ENCODE measurements at regions not wholly inside any gene's neighbourhood (a gene's known extent, or its start where the extent isn't known, plus 50 kb on each side); places are given as distances from the start of the nearest gene placed in this dataset.
"Not testable (repeated sequence)": the region's sequence is repeated elsewhere in the genome, so short reads cannot be mapped to it uniquely, and the experiment has no call there.

DNA sequence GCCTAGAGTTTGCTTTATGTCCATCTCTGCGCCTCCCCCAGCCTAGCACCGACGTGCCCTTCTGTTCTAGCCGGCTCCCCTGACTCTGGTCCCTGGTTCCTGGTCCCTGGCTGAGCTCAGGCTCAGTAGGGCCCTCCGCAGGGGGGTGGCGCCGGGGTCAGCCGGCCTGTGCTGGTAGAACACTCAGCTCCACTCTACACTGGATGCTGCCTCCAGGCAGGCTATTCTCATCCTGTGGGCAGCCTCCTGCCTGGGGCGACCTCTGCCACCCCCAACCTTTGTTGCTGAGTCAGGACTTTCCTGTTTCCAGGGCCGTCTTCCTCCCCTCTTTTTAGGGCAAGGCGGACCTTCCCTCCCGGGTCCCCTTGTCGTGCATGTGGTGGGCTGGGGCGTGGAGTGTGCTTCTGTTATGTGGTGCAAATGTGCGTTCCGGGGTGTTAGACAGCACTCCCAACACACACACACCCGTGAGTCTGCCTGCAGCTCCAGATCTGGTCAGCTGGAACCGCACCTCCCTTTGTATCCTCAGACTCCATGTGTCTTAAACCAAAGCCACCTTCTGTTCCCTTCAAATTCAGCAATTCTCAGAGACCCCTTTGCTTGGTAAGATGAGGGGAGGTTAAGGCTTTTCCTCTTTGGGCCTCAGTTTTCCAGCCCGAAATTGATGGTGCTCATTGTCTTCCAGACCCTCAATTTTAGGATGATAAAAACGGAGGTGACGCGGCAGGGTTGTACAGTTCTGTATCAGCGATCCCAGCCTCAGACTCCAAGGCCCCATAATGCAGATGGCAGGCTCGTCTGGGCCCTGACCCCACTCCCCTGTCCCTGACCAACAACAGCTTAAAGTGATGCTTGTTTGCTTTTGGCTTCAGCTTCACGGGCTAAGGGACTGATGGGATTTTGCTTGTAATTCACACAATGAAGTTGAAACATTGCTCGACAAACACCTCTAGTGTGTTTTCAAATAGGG, 1327.9 kb downstream of the BRD1 start:
- no peak for DNase-seq

DNA sequence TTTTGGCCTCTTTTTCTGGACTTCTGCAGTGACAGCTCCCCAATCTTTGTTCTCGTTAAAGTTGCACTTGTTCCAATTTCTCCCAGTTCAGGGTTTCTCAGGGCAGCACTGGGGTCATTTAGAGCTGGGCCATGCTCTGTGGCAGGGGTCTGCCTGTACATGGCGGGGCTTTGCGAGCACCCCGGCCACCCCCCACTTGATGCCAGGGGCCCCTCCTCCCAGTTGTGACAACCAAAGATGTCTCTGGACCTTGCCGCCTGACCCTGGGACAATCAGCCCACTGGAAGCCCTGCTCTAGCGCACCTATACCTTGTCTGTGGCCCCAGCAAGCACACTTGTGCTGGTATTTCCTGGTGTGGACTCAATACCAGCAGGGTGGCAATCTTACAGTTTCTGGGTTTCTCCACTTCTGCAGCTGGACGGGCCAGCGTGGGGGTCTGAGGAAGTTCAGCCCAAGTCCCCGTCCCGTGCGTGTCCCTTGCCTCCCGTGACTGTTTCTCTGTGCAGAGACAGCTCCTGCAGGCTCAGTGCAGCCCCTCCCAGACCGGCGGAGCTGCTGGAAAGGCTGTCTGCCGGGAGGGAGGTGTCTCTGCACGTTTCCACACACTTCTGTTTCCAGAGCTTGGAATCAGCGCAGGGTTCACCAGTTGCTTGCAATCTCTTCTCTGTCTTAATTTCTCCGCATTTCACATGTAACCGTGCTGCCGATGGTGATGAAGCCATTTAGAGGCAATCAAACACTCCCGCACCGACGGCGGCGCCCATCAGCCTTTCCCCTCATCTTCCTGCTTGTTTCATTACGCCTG, 1328.9 kb downstream of the BRD1 start:
- DNase-seq, result no peak

DNA sequence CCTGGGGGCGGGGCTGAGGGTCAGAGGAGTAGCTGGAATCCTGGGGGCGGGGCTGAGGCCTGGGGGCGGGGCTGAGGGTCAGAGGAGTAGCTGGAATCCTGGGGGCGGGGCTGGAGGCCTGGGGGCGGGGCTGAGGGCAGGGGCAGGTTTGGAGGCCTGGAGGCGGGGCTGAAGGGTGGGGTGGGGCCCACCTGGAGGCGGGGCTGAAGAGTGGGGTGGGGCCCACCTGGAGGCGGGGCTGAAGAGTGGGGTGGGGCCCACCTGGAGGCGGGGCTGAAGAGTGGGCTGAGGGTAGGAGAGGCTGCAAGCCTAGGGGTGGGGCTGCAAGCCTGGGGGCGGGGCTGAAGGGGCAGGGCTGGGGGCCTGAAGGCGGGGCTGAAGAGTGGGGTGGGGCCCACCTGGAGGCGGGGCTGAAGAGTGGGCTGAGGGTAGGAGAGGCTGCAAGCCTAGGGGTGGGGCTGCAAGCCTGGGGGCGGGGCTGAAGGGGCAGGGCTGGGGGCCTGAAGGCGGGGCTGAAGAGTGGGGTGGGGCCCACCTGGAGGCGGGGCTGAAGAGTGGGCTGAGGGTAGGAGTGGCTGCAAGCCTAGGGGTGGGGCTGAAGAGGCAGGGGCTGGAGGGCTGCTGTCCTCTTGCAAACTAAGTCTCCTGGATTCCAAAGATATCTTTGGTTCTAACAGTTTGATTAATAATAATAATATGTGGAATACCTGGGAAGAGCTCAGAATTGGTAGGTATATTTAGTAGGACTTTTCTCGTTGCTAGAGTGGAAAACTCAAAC, 1329.7 kb downstream of the BRD1 start:
- DNase-seq, result not testable (repeated sequence)

DNA sequence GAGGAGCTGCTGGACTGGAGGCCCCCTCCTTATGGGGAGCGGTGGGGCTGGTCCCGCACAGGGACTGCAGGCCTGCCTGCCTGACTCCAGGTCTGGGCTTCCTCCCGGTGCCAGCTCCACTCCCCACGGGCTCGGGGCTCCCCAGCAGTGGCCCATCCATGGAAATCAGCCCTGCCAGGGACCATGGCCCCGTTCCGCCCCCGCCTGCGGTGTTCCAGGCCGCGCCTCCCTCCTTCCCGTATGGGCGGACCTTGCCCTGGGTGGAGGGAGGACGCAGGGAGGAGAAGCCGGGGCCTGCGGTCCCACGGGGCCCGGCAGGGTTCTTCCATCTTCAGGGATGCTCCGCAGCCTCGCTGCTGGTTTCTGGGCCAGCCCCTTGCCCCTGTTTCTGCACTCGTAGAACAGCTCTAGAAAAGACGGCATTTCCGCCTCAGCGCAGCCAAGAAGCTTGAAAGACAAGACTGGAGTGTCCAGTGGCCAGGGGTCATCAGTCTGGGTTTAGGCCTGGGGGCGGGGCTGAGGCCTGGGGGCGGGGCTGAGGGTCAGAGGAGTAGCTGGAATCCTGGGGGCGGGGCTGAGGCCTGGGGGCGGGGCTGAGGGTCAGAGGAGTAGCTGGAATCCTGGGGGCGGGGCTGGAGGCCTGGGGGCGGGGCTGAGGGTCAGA, 1330.6 kb downstream of the BRD1 start:
- DNase-seq, result no peak

DNA sequence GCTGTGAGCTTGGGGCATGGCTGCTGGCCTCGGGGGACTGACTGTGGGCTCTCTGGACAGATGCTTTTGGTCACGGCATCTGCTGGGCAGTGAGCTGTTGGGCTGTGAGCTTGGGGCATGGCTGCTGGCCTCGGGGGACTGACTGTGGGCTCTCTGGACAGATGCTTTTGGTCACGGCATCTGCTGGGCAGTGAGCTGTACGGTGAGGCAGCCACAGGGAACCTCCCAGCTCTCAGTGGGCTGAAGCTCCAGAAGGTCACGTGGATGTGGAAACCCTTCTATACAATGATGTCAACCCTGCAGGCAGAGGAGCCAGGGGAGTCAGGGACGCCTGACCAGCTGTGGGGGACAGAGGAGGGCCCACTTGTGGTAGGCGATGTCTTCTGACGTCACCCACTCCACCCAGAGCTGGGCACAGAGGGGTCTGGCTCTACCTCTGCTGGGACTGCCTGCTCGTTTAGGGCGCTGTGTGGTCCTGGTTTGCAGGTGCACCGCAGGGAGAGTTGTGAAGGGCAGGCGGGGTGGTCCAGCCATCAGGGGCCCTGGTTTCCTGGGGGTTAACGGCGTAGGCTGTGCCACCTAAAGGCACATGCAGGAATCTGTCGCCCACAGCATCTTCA, 1331.3 kb downstream of the BRD1 start:
- DNase-seq, result no peak

DNA sequence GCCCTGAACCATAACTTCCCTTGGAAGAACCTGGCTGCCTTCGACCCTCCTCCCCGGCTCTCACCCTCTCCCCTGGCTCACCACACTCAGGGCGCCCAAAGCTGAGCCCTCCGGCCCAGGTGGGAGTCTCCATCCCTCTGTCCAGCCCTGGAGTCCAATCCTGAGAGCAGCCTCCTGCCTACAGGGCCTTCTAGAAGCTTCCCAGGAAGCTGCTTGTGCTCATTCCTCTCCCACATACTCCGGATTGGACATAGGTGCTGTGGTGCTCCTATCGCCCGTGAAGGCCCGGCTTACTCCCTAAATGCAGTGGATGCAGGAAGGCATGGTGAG, 1332.0 kb downstream of the BRD1 start:
- DNase-seq, result no peak

DNA sequence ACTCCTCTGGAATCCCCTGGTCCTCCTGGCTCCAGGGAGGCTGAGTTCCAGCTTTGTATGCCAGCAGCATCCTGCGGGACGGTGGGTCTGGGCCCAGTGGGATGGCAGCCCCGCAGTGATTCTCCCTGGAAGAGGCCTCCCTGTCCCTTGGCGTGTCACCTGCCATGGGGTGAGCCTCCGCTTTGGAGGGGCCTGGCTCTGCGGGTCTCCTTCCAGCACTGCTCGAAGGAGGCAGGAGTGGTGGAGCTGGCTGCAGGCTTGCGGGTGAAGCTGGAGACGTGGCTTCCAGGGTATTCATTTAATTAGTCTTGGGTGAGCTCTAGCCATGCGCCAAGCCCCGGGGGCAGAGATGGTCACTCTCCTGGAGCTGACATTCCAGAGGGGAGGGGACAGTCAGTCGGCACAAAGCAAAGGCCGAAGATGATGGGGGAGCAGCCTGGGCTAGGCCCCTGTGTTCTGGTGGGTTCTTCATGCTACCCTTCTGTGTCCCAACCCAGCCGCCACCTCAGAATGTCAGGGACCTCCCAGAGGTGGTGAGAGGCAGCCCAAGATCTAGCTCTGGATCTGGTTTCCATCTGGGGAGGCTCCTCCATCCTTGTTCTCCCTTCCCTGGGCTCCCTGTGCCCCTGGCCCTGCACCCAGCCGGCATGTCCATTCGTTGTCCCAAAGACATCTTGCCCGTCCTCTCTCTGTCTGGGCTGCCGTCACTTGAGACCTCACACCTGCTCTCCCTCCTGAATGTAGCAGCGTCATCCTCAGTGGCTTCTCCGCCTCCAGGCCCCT, 1332.5 kb downstream of the BRD1 start:
- no peak for DNase-seq

DNA sequence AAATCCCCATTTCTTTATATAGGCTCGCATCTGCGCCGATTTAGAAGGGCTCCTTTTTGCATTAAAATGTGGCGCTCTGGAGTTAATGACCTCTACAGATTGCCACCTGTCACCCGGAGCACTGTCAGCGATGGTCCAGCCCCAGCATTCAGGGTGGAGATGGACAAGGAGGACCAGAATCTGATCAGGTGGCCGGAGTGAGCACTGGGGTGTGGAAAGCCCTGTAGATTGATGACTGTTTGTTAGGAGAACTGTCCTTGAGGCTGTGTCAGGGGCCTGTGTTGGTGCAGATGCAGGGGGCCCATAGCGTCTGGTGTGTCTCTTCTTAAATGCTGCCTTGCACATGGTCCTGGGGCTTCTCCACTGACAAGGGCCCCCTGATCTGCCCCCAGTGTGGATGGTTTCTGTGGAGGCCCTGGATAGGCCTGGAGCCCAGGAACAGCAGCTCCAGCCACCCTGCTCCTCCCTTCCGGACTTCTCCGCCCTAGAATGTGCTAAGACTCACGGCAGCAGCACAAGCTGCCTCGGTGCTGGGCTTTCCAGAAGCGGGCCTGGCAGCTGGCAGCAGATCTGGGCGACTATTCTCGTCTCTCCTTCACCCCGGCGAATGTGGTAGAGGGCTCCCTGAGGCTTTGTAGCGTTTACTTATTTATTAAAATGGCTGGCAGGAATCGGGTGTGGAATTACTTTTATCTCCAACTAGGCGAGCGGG, 1333.3 kb downstream of the BRD1 start:
- DNase-seq, result no peak

DNA sequence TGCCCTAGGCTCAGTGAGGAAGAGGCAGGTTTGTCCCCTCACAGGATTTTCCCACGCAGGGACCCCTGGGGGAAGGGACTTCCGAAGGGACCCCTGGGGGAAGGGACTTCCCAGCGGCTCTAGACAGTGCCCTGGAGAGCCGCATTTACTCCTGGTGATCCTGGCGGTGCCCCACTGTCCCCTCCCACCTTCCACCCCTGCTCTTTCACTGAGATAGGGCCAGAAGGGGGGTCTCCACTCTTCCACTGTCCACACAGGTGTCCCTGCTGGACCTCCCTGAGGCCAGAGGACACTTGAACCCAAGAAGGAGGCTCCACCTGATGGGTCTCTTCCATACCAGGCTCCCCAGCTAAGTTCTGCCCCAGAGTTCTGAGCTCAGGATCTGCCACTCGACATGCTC, 1333.9 kb downstream of the BRD1 start:
- no peak for DNase-seq

DNA sequence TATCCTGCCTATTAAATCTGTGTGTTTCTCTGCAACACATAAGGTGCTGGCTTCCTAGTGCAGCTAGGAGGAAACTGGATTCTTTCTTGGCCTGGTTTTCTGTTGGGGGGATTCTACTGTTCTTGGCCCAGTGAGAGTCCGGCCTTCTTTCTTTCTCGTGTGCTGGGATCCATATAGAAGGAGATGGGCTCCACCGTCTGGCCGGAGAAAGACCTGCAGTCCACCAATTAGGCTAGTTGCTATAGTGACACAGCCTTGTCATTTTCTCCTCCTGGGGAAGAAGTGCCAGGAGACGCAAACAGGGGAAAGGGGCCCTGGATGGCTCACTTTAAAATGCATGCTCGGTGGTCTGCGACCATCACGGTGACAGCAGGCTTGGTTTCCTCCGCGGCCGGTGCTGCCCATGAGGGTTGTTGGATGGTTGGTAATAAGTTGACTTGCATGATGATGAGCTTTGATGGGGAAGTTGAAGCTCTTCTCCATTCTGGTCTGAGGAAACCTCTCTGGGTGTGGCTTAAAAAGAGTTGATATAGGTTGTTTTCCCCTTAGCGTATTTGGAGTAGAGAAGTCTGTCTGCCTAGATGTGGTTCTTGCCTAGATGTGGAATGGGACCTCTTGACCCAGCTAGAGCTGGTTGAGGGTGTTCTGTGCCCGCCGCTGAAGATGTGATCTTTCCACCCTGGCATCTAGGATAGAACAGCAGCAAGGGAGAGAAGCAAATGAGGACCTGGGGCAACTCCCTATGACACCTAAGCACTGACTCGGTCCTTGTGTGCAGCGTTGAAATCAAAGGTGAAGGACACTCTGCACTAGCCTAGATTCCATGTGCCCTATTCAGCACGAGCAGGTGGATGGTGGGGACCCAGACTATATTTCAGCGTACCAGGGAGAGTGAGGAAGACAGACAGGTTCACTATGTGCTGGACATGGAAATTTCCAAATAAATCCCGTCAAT, 1335.0 kb downstream of the BRD1 start:
- DNase-seq, result peak; percentile 66

DNA sequence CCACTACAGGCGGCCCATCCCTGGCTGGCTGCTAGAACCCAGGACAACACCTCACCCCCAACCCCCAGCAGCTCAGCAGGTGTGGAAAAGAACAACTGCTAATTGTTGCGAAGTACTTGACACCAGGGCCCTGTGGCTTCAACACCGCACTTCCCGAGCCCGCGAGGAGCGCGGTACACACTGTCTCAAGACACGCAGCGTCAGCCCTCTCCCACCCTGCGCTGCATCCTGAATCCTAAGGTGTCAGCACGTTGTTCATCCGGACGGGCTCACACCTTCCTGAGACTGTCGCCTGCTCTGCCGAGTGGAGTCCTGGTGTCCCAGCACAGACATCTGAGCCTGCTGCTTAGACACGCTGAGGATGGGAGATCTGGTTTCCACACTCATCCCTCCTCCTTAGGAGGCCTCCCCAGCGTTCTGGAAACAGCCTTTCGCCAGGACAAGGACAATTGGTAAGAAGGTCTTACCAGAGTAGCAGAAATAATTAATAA, 1336.2 kb downstream of the BRD1 start:
- no peak for DNase-seq

DNA sequence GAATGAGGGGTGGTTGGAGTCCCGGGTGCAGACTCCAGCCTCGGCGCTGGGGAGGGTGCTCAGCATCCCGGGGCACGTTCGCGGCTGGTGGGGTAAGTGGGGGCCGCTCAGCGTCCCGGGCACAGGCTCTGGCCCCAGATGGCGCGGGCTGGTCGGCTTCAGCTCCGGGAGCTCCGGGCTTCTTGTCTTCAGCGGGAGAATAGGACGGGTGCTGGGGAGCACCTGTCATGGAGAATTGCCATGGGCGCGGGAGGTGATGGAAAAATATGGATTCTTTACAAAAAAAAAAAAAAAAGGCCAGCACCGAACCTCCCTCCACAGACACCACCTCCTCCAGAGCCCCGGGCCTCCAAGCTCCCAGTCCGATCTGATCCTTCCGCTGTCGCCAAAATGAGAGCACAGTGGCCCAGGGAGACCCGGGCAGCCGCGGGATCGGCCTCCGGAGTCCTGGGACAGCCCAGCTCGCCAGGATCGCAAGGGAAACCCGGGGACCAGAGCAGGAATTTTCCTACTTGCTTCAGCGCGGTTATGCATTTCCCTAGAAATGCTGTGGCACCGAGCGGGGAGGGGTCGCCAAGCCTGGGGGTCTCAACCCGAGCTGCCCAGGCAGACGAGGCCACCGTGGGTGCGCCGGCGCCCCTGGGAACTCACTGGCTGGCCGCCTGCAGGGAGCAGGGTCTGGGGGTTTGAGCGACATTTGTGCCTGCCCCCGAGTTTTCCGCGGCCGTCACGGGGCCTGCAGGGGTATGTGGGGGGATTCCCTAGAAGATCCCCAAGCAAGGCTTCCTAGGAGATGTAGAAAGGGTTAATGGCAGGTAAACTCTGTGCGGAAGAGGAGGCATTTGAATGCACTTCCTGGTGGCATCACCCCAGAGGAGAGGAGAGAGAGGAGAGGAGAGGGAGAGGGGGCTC, 1336.9 kb downstream of the BRD1 start:
- DNase-seq, result no peak

DNA sequence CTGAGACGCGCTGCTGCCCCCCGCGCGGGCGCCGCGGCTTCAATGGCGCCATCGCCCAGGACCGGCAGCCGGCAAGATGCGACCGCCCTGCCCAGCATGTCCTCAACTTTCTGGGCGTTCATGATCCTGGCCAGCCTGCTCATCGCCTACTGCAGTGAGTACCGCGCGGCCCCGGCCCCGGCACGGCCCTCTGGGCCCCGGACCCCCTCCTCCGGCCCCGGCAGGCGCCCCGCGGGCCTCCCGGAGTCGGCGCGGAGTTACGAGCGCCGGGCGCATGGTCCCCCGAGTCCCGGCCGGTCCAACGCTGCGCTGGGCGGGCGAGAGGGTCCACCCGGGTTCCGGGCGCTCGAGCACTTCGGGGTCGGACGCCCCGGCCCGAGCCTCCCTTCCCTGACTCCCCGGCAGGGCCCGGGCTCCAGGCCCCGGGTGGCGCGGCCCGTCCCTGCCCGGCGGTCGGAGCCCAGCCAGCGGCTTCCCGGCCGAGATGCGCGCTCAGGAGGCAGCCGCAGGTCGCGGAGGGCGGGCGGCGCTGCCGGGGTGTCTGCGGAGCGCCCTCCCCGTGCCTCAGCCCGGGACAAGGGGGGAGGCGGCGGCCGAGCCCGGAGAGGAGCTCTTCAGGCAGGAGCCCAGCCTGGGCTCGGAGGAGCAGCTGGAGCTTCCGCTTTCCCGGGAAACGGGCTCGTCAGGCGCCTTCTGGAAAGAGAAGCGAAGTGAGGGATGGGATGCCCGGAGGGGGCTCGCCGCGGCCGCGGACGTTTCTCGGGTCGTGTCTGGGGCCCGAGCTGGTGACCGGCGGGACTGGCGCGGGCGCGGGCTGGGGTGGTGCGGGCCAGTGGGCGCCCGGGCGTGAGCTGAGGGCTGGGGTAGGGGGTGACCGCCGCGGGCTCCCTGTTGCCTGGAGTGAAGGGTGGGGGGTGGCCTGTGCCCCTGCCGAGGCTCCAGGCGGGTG, 1337.8 kb downstream of the BRD1 start:
- no peak for DNase-seq

DNA sequence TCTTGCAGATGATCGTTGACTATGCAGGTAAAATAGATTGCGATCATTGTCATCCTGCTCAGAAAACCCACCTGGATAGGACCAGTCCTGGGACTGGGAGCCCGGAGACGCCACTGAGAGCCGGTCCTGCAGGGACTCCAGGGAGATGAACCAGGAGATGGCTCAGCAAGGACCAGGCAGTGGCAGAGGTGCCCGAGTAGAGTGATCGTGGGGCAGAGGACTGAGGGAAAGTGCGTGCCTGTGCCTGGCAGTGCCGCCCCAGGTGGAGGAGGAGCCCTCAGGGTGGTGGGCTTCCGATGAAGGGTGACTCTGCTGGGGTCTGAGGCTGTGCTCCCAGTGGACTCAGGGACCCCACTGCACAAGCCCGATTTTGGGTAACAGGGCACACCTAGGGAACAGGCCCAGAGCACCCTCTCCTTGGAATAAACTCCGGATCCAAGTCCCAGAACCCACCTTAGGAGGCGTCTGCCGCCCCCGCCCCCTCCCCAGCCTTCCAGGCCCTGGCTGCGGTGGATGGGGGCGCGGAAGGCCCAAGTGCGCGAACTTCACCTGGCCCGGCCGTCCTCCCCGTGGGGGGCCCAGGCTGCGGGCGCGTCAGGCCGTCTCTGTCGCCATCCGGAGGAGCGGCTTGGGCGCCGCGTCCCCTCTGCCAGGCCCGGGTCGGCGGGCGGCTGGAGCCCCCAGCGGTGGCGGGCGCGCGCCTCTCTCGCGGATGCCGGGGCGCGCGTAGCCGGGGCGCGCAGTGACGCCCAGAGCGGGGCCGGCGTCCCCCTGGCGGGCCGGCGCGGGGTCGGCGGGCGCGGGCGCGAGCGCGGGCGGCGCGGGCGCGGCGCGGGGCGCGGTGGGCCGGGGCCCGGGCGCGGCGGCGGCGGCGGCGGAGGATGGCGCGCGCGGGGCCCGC, 1338.8 kb downstream of the BRD1 start:
- DNase-seq, result no peak

DNA sequence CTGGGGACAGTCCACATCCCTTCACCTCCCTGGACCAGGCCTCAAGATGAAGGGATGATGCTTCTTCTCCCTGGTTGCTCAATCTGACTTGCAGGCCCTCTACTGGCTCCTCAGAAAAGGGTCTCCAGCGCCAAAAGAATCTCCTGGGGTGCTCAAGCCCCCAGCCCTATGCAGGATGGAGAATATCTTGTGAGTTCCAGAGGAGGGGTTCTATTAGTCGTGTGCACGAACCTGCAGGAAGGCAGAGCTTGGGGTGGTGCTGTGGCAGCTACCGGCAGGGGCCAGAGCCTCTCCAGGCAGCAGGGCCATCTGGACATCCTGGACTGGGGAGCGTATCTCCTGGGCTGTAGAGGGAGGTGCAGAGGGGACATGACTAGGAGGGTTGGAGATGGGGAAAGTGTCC, 1339.5 kb downstream of the BRD1 start:
- no peak for DNase-seq

DNA sequence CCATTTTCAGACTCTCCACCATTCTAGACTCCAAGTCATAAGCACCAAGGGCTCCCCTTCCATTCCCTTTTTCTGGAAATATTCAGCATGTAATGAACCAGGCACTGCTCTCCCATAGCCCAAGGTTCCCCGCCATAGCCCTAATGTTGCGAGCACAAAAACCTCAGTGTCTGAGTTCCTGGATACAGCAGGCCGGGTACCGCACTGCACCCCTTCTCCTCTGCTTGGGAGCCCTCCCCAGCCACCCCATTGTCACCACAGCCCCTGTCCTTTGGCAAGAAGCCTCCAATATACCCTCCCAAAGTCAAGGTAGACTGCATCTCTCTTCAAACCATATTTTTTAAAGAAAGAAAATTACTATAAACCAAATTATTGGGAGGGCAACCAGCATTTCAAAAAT, 1341.1 kb downstream of the BRD1 start:
- no peak for DNase-seq

All from 8988T (cell line).